BE2C (cell line): ENCODE measurements at regions not wholly inside any gene's neighbourhood (a gene's known extent, or its start where the extent isn't known, plus 50 kb on each side); places are given as distances from the start of the nearest gene placed in this dataset.

Experiments
- DNase-seq: peaks from one replicate; pipeline ENCODE4 v3.0.0-alpha.2; 2020
- H3K27me3 ChIP-seq: fragments of 250-450 bp; sonication (Bioruptor Pico); 2 replicates; pipeline ENCODE4 v1.5.1; 2020; ENCODE audit warnings: mild to moderate bottlenecking
- H3K36me3 ChIP-seq: fragments of 250-450 bp; sonication (Bioruptor Pico); 2 replicates; pipeline ENCODE4 v1.5.1; 2020; ENCODE audit warnings: mild to moderate bottlenecking
- H3K4me1 ChIP-seq: fragments of 250-450 bp; sonication (Bioruptor Pico); 2 replicates; pipeline ENCODE4 v1.5.1; 2020
- H3K4me3 ChIP-seq: 2 replicates; pipeline ENCODE4 v1.5.1; 2011; ENCODE audit warnings: low read depth, low read length
- H3K9me3 ChIP-seq: fragments of 250-450 bp; sonication (Bioruptor Pico); 2 replicates; pipeline ENCODE4 v1.5.1; 2020
- CTCF ChIP-seq: IDR thresholded peaks from 2 replicates; pipeline ENCODE4 v1.5.1; 2012; ENCODE audit warnings: mild to moderate bottlenecking, low read depth, low read length

- no peak for DNase-seq
- TF ChIP-seq CTCF = no peak
- Histone ChIP-seq H3K27me3 (no peaks in the 10 kb centered on the region), H3K9me3 (no peaks in the 10 kb centered on the region), H3K4me3 (peak overlapping the region; percentile 19; the same call in 1 of the 2 replicates), H3K36me3 (no peaks in the 10 kb centered on the region), H3K4me1 (no peaks in the 10 kb centered on the region)
These were observed 993.6 kb upstream of the NXPH2 start for GRCh38 chr2:139773720-139774277.

DNA sequence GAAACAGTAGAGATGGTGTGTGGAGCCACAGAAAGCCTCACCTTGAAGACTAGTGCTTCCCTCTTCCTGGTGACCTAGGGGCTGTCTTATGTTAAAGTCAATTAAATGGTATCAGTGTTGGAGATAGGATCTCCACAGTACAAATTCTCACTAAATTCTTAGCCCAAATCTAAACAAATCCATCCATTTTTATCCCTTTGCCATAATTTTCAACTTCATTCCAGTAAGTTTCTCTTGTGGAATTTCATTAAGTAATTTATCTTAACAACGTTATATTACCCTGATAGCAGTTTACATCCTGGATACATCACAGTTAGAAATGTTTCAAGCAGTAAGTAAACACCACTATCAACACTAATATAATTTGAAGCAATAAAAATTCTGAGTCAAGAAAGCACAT, 989.4 kb upstream of the NXPH2 start:
- TF ChIP-seq CTCF = no peak
- DNase-seq = no peak
- Histone ChIP-seq H3K27me3 (no peaks in the 10 kb centered on the region), H3K4me1 (no peaks in the 10 kb centered on the region), H3K36me3 (no peaks in the 10 kb centered on the region), H3K9me3 (no peaks in the 10 kb centered on the region), H3K4me3 (no peak overlapping the region)

GRCh38 chr2:139763705-139764104, 983.5 kb upstream of the NXPH2 start:
- no peaks in the 10 kb centered on the region for H3K9me3 ChIP-seq
- no peak overlapping the region for H3K4me3 ChIP-seq
- TF ChIP-seq CTCF = no peak
- no peak for DNase-seq
- no peaks in the 10 kb centered on the region for H3K27me3 ChIP-seq
- H3K36me3 ChIP-seq = no peaks in the 10 kb centered on the region
- H3K4me1 ChIP-seq = no peaks in the 10 kb centered on the region

GRCh38 chr2:139759000-139759505, 978.9 kb upstream of the NXPH2 start:
- H3K9me3 ChIP-seq = no peaks in the 10 kb centered on the region
- no peak for DNase-seq
- no peak for TF ChIP-seq CTCF
- no peak overlapping the region for H3K4me3 ChIP-seq
- H3K36me3 ChIP-seq = no peaks in the 10 kb centered on the region
- H3K4me1 ChIP-seq = no peaks in the 10 kb centered on the region
- H3K27me3 ChIP-seq = no peaks in the 10 kb centered on the region

DNA sequence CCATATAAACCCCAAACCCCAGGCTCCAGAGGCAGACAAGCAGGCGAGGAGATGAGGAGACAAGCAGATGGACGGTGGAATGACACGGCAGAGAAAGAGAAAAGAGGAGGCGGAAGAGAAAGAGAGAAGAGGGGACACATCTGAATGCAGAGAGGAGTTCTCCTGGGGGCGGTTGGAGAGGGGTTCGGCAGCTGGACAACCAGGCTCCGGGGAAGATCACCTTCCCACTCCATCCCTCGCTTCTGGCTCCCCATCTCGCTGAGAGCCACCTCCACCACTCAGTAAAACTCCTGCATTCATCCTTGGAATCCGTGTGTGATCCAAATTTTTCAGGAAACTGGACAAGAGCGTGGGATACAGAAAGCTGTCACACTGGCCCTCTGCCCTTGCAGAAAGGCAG, 966.7 kb upstream of the NXPH2 start:
- Histone ChIP-seq H3K4me3 (no peak overlapping the region), H3K4me1 (no peaks in the 10 kb centered on the region), H3K9me3 (no peaks in the 10 kb centered on the region), H3K36me3 (no peaks in the 10 kb centered on the region), H3K27me3 (no peaks in the 10 kb centered on the region)
- no peak for TF ChIP-seq CTCF
- DNase-seq = no peak

GRCh38 chr2:139744273-139744672, 964.1 kb upstream of the NXPH2 start:
- TF ChIP-seq CTCF = no peak
- Histone ChIP-seq H3K9me3 (no peaks in the 10 kb centered on the region), H3K27me3 (no peaks in the 10 kb centered on the region), H3K36me3 (no peaks in the 10 kb centered on the region), H3K4me3 (no peak overlapping the region), H3K4me1 (no peaks in the 10 kb centered on the region)
- no peak for DNase-seq
